ENCODE measurements at regions not wholly inside any gene's neighbourhood (a gene's known extent, or its start where the extent isn't known, plus 50 kb on each side); places are given as distances from the start of the nearest gene placed in this dataset.

GRCh38 chr5:173802670-173803165 lies 85.4 kb upstream of the CPEB4 start (continued):
- TF ChIP-seq ZNF142 (CRISPR knock-in tag; IDR thresholded peaks at IDR 0.05) (no peak), ZNF746 (CRISPR knock-in tag; IDR thresholded peaks at IDR 0.05) (peak; percentile 77; the same call in 1 of the 2 replicates), KAT2B (IDR thresholded peaks at IDR 0.05; ENCODE audit: borderline replicate concordance, low read depth, low read length) (no peak), ZNF788 (CRISPR knock-in tag; IDR thresholded peaks at IDR 0.05; ENCODE audit: borderline replicate concordance) (peak; percentile 92), POLR2AphosphoS5 (IDR thresholded peaks at IDR 0.05; ENCODE audit: low read depth, low read length) (no peak), BRCA1 (CRISPR knock-in tag; IDR thresholded peaks at IDR 0.05) (0 out of 2 replicates have a peak, but pooled peaks have one; percentile 44), ZFP37 (CRISPR knock-in tag; IDR thresholded peaks at IDR 0.05; ENCODE audit: borderline replicate concordance) (peak; percentile 83; the same call in 1 of the 2 replicates), SUZ12 (IDR thresholded peaks at IDR 0.05; ENCODE audit: low read depth, low read length) (no peak), ZNF318 (CRISPR knock-in tag; IDR thresholded peaks at IDR 0.05) (no peak), ZNF615 (CRISPR knock-in tag; IDR thresholded peaks at IDR 0.05; ENCODE audit: borderline replicate concordance) (no peak), ARID3A (IDR thresholded peaks at IDR 0.05; ENCODE audit: low read depth, low read length) (no peak), TOE1 (CRISPR knock-in tag; IDR thresholded peaks at IDR 0.05) (0 out of 2 replicates have a peak, but pooled peaks have one; percentile 38), TBP (CRISPR knock-in tag; IDR thresholded peaks at IDR 0.05) (no peak), ZNF567 (CRISPR knock-in tag; IDR thresholded peaks at IDR 0.05; ENCODE audit: borderline replicate concordance) (no peak)

All from HepG2 (cell line).